Transverse colon (tissue), 4 donors: ENCODE measurements at regions not wholly inside any gene's neighbourhood (a gene's known extent, or its start where the extent isn't known, plus 50 kb on each side); places are given as distances from the start of the nearest gene placed in this dataset.
A peak's percentile ranks its signal among the peaks of the same experiment; 100 is the strongest.

Experiments
- DNase-seq: peaks from one replicate; pipeline ENCODE4 v3.0.0-alpha.2; 2019
- H3K27ac ChIP-seq, 4 donors: fragments of 200-600 bp; sonication (generic); 2 replicates each; pipeline ENCODE4 v1.5.1; 2016 to 2018; ENCODE audit warnings: inconsistent platforms in 4 of 4
- H3K27me3 ChIP-seq: fragments of 200-600 bp; sonication (generic); 2 replicates; pipeline ENCODE4 v1.5.1; 2017; ENCODE audit warnings: inconsistent platforms
- H3K36me3 ChIP-seq, 4 donors: fragments of 200-600 bp; sonication (generic); 2 replicates each; pipeline ENCODE4 v1.5.1; 2017 to 2019; ENCODE audit warnings: inconsistent platforms in 4 of 4
- H3K4me1 ChIP-seq, 4 donors: fragments of 200-600 bp; sonication (generic); 2 replicates each; pipeline ENCODE4 v1.5.1; 2017 to 2020; ENCODE audit warnings: inconsistent platforms in 4 of 4
- H3K4me3 ChIP-seq, 4 donors: fragments of 200-600 bp; sonication (generic); 1 replicate in 1 of 4; 2 replicates in 3 of 4; pipeline versions ENCODE4 v1.5.1 to v1.6.1; 2017 to 2019; ENCODE audit warnings: inconsistent platforms in 4 of 4
- H3K9me3 ChIP-seq, 2 donors: fragments of 200-600 bp; sonication (generic); 2 replicates each; pipeline ENCODE4 v1.5.1; 2017 to 2019; ENCODE audit warnings: inconsistent platforms in 2 of 2
- CTCF ChIP-seq, 5 experiments: fragments of 200-600 bp in 3 of 5; fragments of 450-650 bp in 2 of 5; sonication (generic) in 3 of 5; IDR thresholded peaks; 1 replicate in 2 of 5; 2 replicates in 3 of 5; pipeline ENCODE4 v1.5.1; 2016 to 2017; ENCODE audit warnings: antibody characterized with exemption in 5 of 5, inconsistent platforms in 3 of 5, mild to moderate bottlenecking in 2 of 5, moderate library complexity in 1 of 5
- EP300 ChIP-seq: sonication (generic); formaldehyde crosslinking; IDR thresholded peaks from one replicate; pipeline ENCODE4 v1.6.1; 2017; ENCODE audit warnings: antibody characterized with exemption, low read depth
- POLR2A ChIP-seq: fragments of 450-650 bp; IDR thresholded peaks from one replicate; pipeline ENCODE4 v1.6.1; 2016; ENCODE audit warnings: antibody characterized with exemption, mild to moderate bottlenecking, moderate library complexity
- POLR2AphosphoS5 ChIP-seq, 3 donors: sonication (generic); formaldehyde crosslinking; IDR thresholded peaks; one replicate each; pipeline ENCODE4 v1.6.1; 2016; ENCODE audit warnings: antibody characterized with exemption in 3 of 3
- WGBS, 2 donors: methylation state at CpG; one replicate each; pipeline ENCODE4 v1.1.5; 2018; ENCODE audit warnings: low coverage in 1 of 2; 5-methylcytosine and 5-hydroxymethylcytosine counted together
- in situ Hi-C, 4 donors: fragments of 200-750 bp; cut with MboI; loops; one replicate each; pipeline versions ENCODE4 v1.15.0 to v1.15.1; 2017; ENCODE audit warnings: low sequenced_read_pairs in 3 of 4, low pct_ligation_motif_present in 1 of 4, low pct_unique_long_range_greater_than_20kb in 1 of 4
- intact Hi-C: fragments of 100-400 bp; cut with DNase I; formaldehyde crosslinking; loops from one replicate; pipeline ENCODE4 v1.15.1; 2023; ENCODE audit warnings: low total_unique reads

GRCh38 chr12:88339254-88339949 is 197.3 kb downstream of the TMTC3 start:
- H3K27ac ChIP-seq, result no peak overlapping the region
- WGBS, 2 donors, result 73 to 100% methylated on average over 1 of the region's 1 CpG
- no peak for DNase-seq
- H3K27me3 ChIP-seq, result no peaks in the 10 kb centered on the region
- no peaks in the 10 kb centered on the region for H3K9me3 ChIP-seq
- no peak for TF ChIP-seq POLR2AphosphoS5 (IDR thresholded peaks at IDR 0.05)
- TF ChIP-seq CTCF (IDR thresholded peaks at IDR 0.05), result no peak
- no peak for TF ChIP-seq EP300
- TF ChIP-seq POLR2A, result no peak
- intact Hi-C loops (no loop called here), in situ Hi-C loops (no loop called here)
- H3K4me3 ChIP-seq, result no peak overlapping the region
- peaks cover 0 to 6% (median 0%) of the 10 kb centered on the region in 4 donors for H3K4me1 ChIP-seq
- no peaks in the 10 kb centered on the region for H3K36me3 ChIP-seq

- intact Hi-C loops, result no loop called here
- WGBS, 2 donors, result 56% methylated on average over 1 of the region's 1 CpG; no CpG with 5 or more reads in 1 of the 2 donors
- H3K36me3 ChIP-seq, result no peaks in the 10 kb centered on the region
- no peak overlapping the region for H3K27ac ChIP-seq
- TF ChIP-seq POLR2A (no peak), POLR2AphosphoS5 (IDR thresholded peaks at IDR 0.05) (no peak), EP300 (no peak), CTCF (IDR thresholded peaks at IDR 0.05) (no peak)
- no peak overlapping the region for H3K4me3 ChIP-seq
- peaks cover 0 to 6% (median 0%) of the 10 kb centered on the region in 4 donors for H3K4me1 ChIP-seq
- no peak for DNase-seq
- in situ Hi-C loops, result no loop called here
- H3K27me3 ChIP-seq, result no peaks in the 10 kb centered on the region
- no peaks in the 10 kb centered on the region for H3K9me3 ChIP-seq
Observed at GRCh38 chr12:88339966-88340365, 197.9 kb downstream of the TMTC3 start.

GRCh38 chr12:88342251-88342806 is 200.2 kb downstream of the TMTC3 start:
- intact Hi-C loops, result no loop called here
- H3K4me1 ChIP-seq, result peaks cover 0 to 6% (median 0%) of the 10 kb centered on the region in 4 donors
- TF ChIP-seq POLR2A (no peak), POLR2AphosphoS5 (IDR thresholded peaks at IDR 0.05) (peak; percentile 34 to 80 (median 64)), EP300 (no peak)
- H3K36me3 ChIP-seq, result no peaks in the 10 kb centered on the region
- no peak for DNase-seq
- no peak overlapping the region for H3K4me3 ChIP-seq
- H3K27ac ChIP-seq, result no peak overlapping the region
- in situ Hi-C loops, result no loop called here
- H3K9me3 ChIP-seq, result no peaks in the 10 kb centered on the region
- H3K27me3 ChIP-seq, result no peaks in the 10 kb centered on the region

GRCh38 chr12:88351146-88351545 is 209.0 kb downstream of the TMTC3 start:
- H3K36me3 ChIP-seq, result no peaks in the 10 kb centered on the region
- H3K4me3 ChIP-seq, result no peak overlapping the region
- no peaks in the 10 kb centered on the region for H3K4me1 ChIP-seq
- H3K9me3 ChIP-seq, result no peaks in the 10 kb centered on the region
- H3K27me3 ChIP-seq, result no peaks in the 10 kb centered on the region
- no peak overlapping the region for H3K27ac ChIP-seq
- intact Hi-C loops (no loop called here), in situ Hi-C loops (no loop called here)
- no peak for DNase-seq
- TF ChIP-seq CTCF (IDR thresholded peaks at IDR 0.05) (no peak), POLR2A (no peak), POLR2AphosphoS5 (IDR thresholded peaks at IDR 0.05) (no peak), EP300 (no peak)
